ENCODE measurements at regions not wholly inside any gene's neighbourhood (a gene's known extent, or its start where the extent isn't known, plus 50 kb on each side); places are given as distances from the start of the nearest gene placed in this dataset.
"Not testable (repeated sequence)": the region's sequence is repeated elsewhere in the genome, so short reads cannot be mapped to it uniquely, and the experiment has no call there.

GRCh38 chr13:60265566-60265965 lies 101.8 kb upstream of the DIAPH3 start:
- Mint-ChIP-seq H3K4me3 (no peak overlapping the region), H3K36me3 (no peaks in the 10 kb centered on the region), H3K4me1 (ENCODE audit: low read depth in 2 of 2) (no peaks in the 10 kb centered on the region), H3K27ac (no peak overlapping the region), H3K27me3 (peaks cover 3 to 12% of the 10 kb centered on the region in 2 donors), H3K9me3 (no peaks in the 10 kb centered on the region)
- ATAC-seq = no peak
- DNase-seq (ENCODE audit: low spot score) = no peak

- no peaks in the 10 kb centered on the region for H3K4me1 Mint-ChIP-seq (ENCODE audit: low read depth in 2 of 2)
- H3K9me3 Mint-ChIP-seq = no peaks in the 10 kb centered on the region
- no peak for DNase-seq (ENCODE audit: low spot score)
- H3K36me3 Mint-ChIP-seq = no peaks in the 10 kb centered on the region
- peak; percentile 48 to 52 for ATAC-seq
- peaks cover 3 to 16% of the 10 kb centered on the region in 2 donors for H3K27me3 Mint-ChIP-seq
- H3K4me3 Mint-ChIP-seq = no peak overlapping the region
- no peak overlapping the region for H3K27ac Mint-ChIP-seq
Observed at GRCh38 chr13:60267498-60268202, 103.9 kb upstream of the DIAPH3 start.

DNA sequence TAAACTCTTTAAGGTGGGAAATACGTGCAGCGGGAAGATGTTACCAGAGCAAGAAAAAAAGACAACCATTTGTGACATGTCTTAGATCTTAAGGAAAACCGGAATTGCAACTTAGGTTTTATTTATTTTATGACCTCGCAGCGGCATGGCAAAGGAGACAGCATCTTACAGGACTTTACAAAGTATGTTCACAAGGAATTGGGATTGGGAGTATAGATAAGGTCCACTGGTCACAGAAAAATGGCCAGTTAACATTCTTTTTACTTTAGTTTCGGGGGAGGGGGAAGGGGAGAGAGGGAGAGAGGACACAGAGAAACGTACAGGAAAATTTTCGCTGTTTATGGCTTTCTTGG lies 104.5 kb upstream of the DIAPH3 start:
- ATAC-seq (no peak), DNase-seq (ENCODE audit: low spot score) (no peak)
- Mint-ChIP-seq H3K4me1 (ENCODE audit: low read depth in 2 of 2) (no peaks in the 10 kb centered on the region), H3K27me3 (peaks cover 3 to 16% of the 10 kb centered on the region in 2 donors), H3K4me3 (no peak overlapping the region), H3K9me3 (no peaks in the 10 kb centered on the region), H3K36me3 (no peaks in the 10 kb centered on the region), H3K27ac (no peak overlapping the region)

DNA sequence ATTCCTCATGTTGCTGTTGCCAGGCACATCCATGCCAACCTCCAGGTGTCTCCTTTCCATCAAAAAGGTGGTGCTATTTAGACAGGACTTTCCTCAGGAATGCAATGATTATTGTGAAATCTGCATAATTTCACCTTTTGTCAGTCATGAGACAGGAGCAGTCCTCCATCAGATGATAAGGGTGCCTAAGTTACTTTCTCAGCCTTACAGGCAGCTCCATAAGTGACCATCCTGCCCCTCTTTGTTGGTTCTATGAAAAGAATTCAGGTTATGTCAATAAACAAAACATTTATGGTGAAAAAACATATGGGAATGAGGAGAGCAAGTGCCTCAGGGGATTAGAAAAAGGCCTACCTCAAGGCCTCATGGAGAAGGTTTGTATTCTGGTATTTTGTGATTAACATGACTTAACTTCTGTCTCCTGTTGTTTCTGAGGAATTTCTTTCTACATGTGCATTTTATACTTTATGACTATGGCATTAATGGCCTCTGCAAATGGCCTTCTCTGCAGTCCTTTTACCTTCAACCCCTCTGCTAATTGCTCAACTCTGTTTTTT lies 110.3 kb upstream of the DIAPH3 start:
- Mint-ChIP-seq H3K36me3 (no peaks in the 10 kb centered on the region), H3K9me3 (no peaks in the 10 kb centered on the region), H3K27me3 (peaks cover 9% of the 10 kb centered on the region in 2 donors), H3K27ac (no peak overlapping the region), H3K4me1 (ENCODE audit: low read depth in 2 of 2) (no peaks in the 10 kb centered on the region), H3K4me3 (no peak overlapping the region)
- DNase-seq (ENCODE audit: low spot score) (no peak), ATAC-seq (no peak)

- Mint-ChIP-seq H3K27me3 (peaks cover 9% of the 10 kb centered on the region in 2 donors), H3K36me3 (no peaks in the 10 kb centered on the region), H3K27ac (no peak overlapping the region), H3K9me3 (no peaks in the 10 kb centered on the region), H3K4me1 (ENCODE audit: low read depth in 2 of 2) (no peaks in the 10 kb centered on the region), H3K4me3 (no peak overlapping the region)
- no peak for ATAC-seq
- no peak for DNase-seq (ENCODE audit: low spot score)
Observed at GRCh38 chr13:60274655-60275054, 110.9 kb upstream of the DIAPH3 start.

GRCh38 chr13:60275208-60275607 lies 111.5 kb upstream of the DIAPH3 start:
- no peak for ATAC-seq
- Mint-ChIP-seq H3K4me3 (no peak overlapping the region), H3K9me3 (no peaks in the 10 kb centered on the region)

DNA sequence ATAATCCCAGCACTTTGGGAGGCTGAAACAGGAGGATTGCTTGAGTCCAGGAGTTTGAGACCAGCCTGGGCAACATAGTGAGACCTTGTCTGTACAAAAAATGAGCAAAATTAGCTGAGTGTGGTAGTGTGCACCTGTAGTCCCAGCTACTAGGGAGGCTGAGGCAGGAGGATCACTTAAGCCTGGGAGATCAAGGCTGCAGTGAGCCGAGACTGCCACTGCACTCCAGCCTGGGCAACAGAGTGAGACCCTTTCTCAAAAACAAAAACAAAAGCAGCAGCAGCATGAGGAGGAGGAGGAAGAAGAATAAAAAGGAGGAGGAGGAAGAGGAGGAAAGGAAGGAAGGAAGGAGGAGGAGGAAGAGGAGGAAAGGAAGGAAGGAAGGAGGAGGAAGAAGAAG lies 116.5 kb upstream of the TDRD3 start:
- not testable (repeated sequence) for H3K36me3 Mint-ChIP-seq; ATAC-seq; H3K4me1 Mint-ChIP-seq (ENCODE audit: low read depth in 2 of 2); H3K27ac Mint-ChIP-seq; H3K4me3 Mint-ChIP-seq; H3K9me3 Mint-ChIP-seq; DNase-seq (ENCODE audit: low spot score)
- peaks cover 10 to 20% of the 10 kb centered on the region in 2 donors for H3K27me3 Mint-ChIP-seq

More at GRCh38 chr13:60275208-60275607, 111.5 kb upstream of the DIAPH3 start:
- Mint-ChIP-seq H3K4me1 (ENCODE audit: low read depth in 2 of 2) (no peaks in the 10 kb centered on the region), H3K27ac (no peak overlapping the region), H3K36me3 (no peaks in the 10 kb centered on the region), H3K27me3 (peaks cover 9 to 10% of the 10 kb centered on the region in 2 donors)
- DNase-seq (ENCODE audit: low spot score) = no peak

GRCh38 chr13:60282186-60282585 lies 114.8 kb upstream of the TDRD3 start:
- Mint-ChIP-seq H3K4me3 (no peak overlapping the region), H3K9me3 (no peaks in the 10 kb centered on the region), H3K27me3 (peaks cover 14 to 20% of the 10 kb centered on the region in 2 donors), H3K36me3 (no peaks in the 10 kb centered on the region), H3K27ac (no peak overlapping the region), H3K4me1 (ENCODE audit: low read depth in 2 of 2) (no peaks in the 10 kb centered on the region)
- no peak for ATAC-seq
- no peak for DNase-seq (ENCODE audit: low spot score)

DNA sequence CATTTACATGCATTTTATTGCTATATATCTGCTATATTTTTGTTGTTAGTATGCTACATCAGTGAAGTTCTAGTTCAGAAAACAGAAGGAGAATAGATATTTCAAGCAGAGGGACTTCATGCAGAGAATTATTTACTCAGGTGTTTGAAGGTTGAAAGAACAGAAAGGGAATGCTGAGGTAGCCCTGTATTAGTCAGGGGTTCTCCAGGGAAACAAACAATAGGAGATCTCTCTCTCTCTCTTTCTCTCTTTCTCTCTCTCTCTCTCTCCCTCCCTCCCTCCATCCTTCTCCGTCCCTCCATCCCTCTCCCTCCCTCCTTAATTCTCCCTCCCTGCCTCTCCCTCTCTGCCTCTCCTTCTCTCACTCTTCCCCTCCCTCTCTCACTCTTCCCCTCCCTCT lies 114.3 kb upstream of the TDRD3 start:
- no peak for ATAC-seq
- no peaks in the 10 kb centered on the region for H3K36me3 Mint-ChIP-seq
- no peaks in the 10 kb centered on the region for H3K9me3 Mint-ChIP-seq
- no peak for DNase-seq (ENCODE audit: low spot score)
- H3K27me3 Mint-ChIP-seq = peaks cover 14 to 20% of the 10 kb centered on the region in 2 donors
- H3K4me1 Mint-ChIP-seq (ENCODE audit: low read depth in 2 of 2) = no peaks in the 10 kb centered on the region
- H3K4me3 Mint-ChIP-seq = no peak overlapping the region
- H3K27ac Mint-ChIP-seq = no peak overlapping the region

DNA sequence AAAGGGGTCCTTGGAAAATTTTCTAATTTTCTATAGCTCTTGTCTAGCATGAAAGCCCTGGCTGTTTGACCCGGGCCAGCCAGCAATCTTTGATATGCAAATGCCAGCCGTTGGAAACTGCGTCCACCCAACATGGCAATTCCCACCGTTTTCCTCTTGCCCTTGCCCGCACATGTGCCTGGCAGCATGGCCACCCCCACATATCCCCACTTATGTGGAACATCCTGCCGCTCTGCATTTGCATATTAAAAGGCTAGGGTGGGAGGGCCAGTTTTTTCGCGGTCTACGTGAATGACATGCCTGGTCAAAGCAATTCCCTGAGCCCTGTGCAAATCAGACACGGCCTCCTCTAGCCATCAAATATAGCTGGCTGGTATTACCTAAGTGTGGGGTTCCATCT lies 110.3 kb upstream of the TDRD3 start:
- Mint-ChIP-seq H3K9me3 (no peaks in the 10 kb centered on the region), H3K4me3 (no peak overlapping the region), H3K36me3 (no peaks in the 10 kb centered on the region), H3K27ac (no peak overlapping the region), H3K27me3 (peaks cover 7 to 8% of the 10 kb centered on the region in 2 donors), H3K4me1 (ENCODE audit: low read depth in 2 of 2) (peaks cover 6 to 13% of the 10 kb centered on the region in 2 donors)
- DNase-seq (ENCODE audit: low spot score) = no peak
- ATAC-seq = no peak

GRCh38 chr13:60288569-60288968 lies 108.5 kb upstream of the TDRD3 start:
- Mint-ChIP-seq H3K36me3 (no peaks in the 10 kb centered on the region), H3K9me3 (no peaks in the 10 kb centered on the region), H3K27ac (no peak overlapping the region), H3K4me3 (no peak overlapping the region), H3K27me3 (peaks cover 1 to 4% of the 10 kb centered on the region in 2 donors), H3K4me1 (ENCODE audit: low read depth in 2 of 2) (peaks cover 6 to 13% of the 10 kb centered on the region in 2 donors)
- ATAC-seq = no peak
- no peak for DNase-seq (ENCODE audit: low spot score)

GRCh38 chr13:60303166-60303565 lies 93.9 kb upstream of the TDRD3 start:
- Mint-ChIP-seq H3K9me3 (peaks cover 3% of the 10 kb centered on the region), H3K4me1 (ENCODE audit: low read depth in 2 of 2) (no peaks in the 10 kb centered on the region), H3K27me3 (peaks cover 10 to 24% of the 10 kb centered on the region in 2 donors), H3K27ac (no peak overlapping the region), H3K36me3 (no peaks in the 10 kb centered on the region), H3K4me3 (no peak overlapping the region)
- DNase-seq (ENCODE audit: low spot score) = no peak
- ATAC-seq = no peak

GRCh38 chr13:60311527-60311926 lies 85.5 kb upstream of the TDRD3 start:
- Mint-ChIP-seq H3K27ac (no peak overlapping the region), H3K9me3 (no peaks in the 10 kb centered on the region), H3K36me3 (no peaks in the 10 kb centered on the region), H3K4me3 (no peak overlapping the region), H3K27me3 (peaks cover 0 to 5% of the 10 kb centered on the region in 2 donors), H3K4me1 (ENCODE audit: low read depth in 2 of 2) (peaks cover 12 to 13% of the 10 kb centered on the region in 2 donors)
- DNase-seq (ENCODE audit: low spot score) = no peak
- ATAC-seq = no peak

DNA sequence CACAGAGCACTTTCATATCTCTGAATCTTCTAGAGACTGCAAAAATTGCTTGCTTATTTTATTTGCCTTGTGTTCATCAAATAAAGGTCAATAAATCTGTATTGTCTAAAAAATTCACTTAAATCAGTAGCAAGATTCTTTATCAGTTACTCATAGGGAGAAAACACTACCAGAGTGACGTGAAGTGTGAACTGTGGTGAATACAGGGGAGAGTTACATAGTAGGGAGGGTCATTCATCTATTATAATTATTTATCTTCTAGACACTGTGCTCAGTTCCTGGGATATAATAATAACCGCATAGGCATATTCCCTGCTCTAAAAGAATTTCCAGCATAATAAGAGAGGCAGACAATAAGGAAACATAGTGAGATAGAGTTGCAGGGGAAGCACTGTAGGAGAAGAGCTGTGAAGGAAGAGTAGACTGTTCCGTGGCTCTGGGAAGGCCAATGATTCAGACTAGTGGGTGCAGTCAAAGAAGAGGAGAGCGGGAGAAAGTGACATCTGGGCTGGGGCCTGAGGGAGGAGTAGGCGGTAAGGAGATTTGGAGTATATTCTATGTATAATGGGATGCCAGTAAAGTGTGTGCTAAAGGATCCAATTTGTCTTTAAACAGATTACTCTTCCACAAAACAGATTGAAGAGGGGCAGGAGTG lies 84.0 kb upstream of the TDRD3 start:
- DNase-seq (ENCODE audit: low spot score) (no peak), ATAC-seq (no peak)
- H3K4me3 Mint-ChIP-seq = no peak overlapping the region
- H3K9me3 Mint-ChIP-seq = no peaks in the 10 kb centered on the region
- H3K4me1 Mint-ChIP-seq (ENCODE audit: low read depth in 2 of 2) = peaks cover 12 to 13% of the 10 kb centered on the region in 2 donors
- H3K27me3 Mint-ChIP-seq = peaks cover 10 to 13% of the 10 kb centered on the region in 2 donors
- no peaks in the 10 kb centered on the region for H3K36me3 Mint-ChIP-seq
- no peak overlapping the region for H3K27ac Mint-ChIP-seq
